ENCODE measurements at regions not wholly inside any gene's neighbourhood (a gene's known extent, or its start where the extent isn't known, plus 50 kb on each side); places are given as distances from the start of the nearest gene placed in this dataset.

- Histone ChIP-seq H3K27ac (ENCODE audit: poor library complexity, severe bottlenecking) (no peak overlapping the region), H3K4me1 (ENCODE audit: insufficient read depth, poor library complexity, severe bottlenecking) (no peaks in the 10 kb centered on the region), H3K27me3 (ENCODE audit: insufficient read depth, poor library complexity, severe bottlenecking) (no peaks in the 10 kb centered on the region), H3K9me3 (ENCODE audit: severe bottlenecking) (no peaks in the 10 kb centered on the region), H3K36me3 (ENCODE audit: low read depth) (no peaks in the 10 kb centered on the region), H3K4me3 (ENCODE audit: severe bottlenecking) (no peak overlapping the region)
- no peak for TF ChIP-seq CTCF (IDR thresholded peaks at IDR 0.05; ENCODE audit: poor library complexity, severe bottlenecking)
- no peak for DNase-seq (ENCODE audit: low spot score)
- no peak for ATAC-seq (ENCODE audit: low read depth)
Observed at GRCh38 chr1:38546636-38547035, 312.9 kb downstream of the RRAGC start.

GRCh38 chr1:38541223-38541622 is 318.3 kb downstream of the RRAGC start:
- TF ChIP-seq CTCF (IDR thresholded peaks at IDR 0.05; ENCODE audit: poor library complexity, severe bottlenecking), result no peak
- DNase-seq (ENCODE audit: low spot score), result no peak
- H3K4me3 ChIP-seq (ENCODE audit: severe bottlenecking), result no peak overlapping the region
- H3K36me3 ChIP-seq (ENCODE audit: low read depth), result no peaks in the 10 kb centered on the region
- no peaks in the 10 kb centered on the region for H3K4me1 ChIP-seq (ENCODE audit: insufficient read depth, poor library complexity, severe bottlenecking)
- no peaks in the 10 kb centered on the region for H3K9me3 ChIP-seq (ENCODE audit: severe bottlenecking)
- H3K27ac ChIP-seq (ENCODE audit: poor library complexity, severe bottlenecking), result no peak overlapping the region
- ATAC-seq (ENCODE audit: low read depth), result no peak
- H3K27me3 ChIP-seq (ENCODE audit: insufficient read depth, poor library complexity, severe bottlenecking), result no peaks in the 10 kb centered on the region

- Histone ChIP-seq H3K36me3 (ENCODE audit: low read depth) (no peaks in the 10 kb centered on the region), H3K4me1 (ENCODE audit: insufficient read depth, poor library complexity, severe bottlenecking) (no peaks in the 10 kb centered on the region), H3K27me3 (ENCODE audit: insufficient read depth, poor library complexity, severe bottlenecking) (no peaks in the 10 kb centered on the region), H3K4me3 (ENCODE audit: severe bottlenecking) (no peak overlapping the region), H3K9me3 (ENCODE audit: severe bottlenecking) (no peaks in the 10 kb centered on the region), H3K27ac (ENCODE audit: poor library complexity, severe bottlenecking) (no peak overlapping the region)
- DNase-seq (ENCODE audit: low spot score) (no peak), ATAC-seq (ENCODE audit: low read depth) (no peak)
- TF ChIP-seq CTCF (IDR thresholded peaks at IDR 0.05; ENCODE audit: poor library complexity, severe bottlenecking), result no peak
Observed at GRCh38 chr1:38539931-38540330, 319.6 kb downstream of the RRAGC start.

GRCh38 chr1:38538834-38539233 is 320.7 kb downstream of the RRAGC start:
- H3K27me3 ChIP-seq (ENCODE audit: insufficient read depth, poor library complexity, severe bottlenecking), result no peaks in the 10 kb centered on the region
- no peaks in the 10 kb centered on the region for H3K36me3 ChIP-seq (ENCODE audit: low read depth)
- DNase-seq (ENCODE audit: low spot score) (no peak), ATAC-seq (ENCODE audit: low read depth) (no peak)
- H3K27ac ChIP-seq (ENCODE audit: poor library complexity, severe bottlenecking), result no peak overlapping the region
- no peaks in the 10 kb centered on the region for H3K9me3 ChIP-seq (ENCODE audit: severe bottlenecking)
- no peak overlapping the region for H3K4me3 ChIP-seq (ENCODE audit: severe bottlenecking)
- no peaks in the 10 kb centered on the region for H3K4me1 ChIP-seq (ENCODE audit: insufficient read depth, poor library complexity, severe bottlenecking)
- TF ChIP-seq CTCF (IDR thresholded peaks at IDR 0.05; ENCODE audit: poor library complexity, severe bottlenecking), result no peak

GRCh38 chr1:38536089-38536488 is 323.5 kb downstream of the RRAGC start:
- H3K4me3 ChIP-seq (ENCODE audit: severe bottlenecking), result no peak overlapping the region
- no peak for TF ChIP-seq CTCF (IDR thresholded peaks at IDR 0.05; ENCODE audit: poor library complexity, severe bottlenecking)
- H3K27me3 ChIP-seq (ENCODE audit: insufficient read depth, poor library complexity, severe bottlenecking), result no peaks in the 10 kb centered on the region

More at GRCh38 chr1:38536089-38536488, 323.5 kb downstream of the RRAGC start:
- H3K27ac ChIP-seq (ENCODE audit: poor library complexity, severe bottlenecking), result no peak overlapping the region
- DNase-seq (ENCODE audit: low spot score) (no peak), ATAC-seq (ENCODE audit: low read depth) (no peak)
- no peaks in the 10 kb centered on the region for H3K36me3 ChIP-seq (ENCODE audit: low read depth)
- no peaks in the 10 kb centered on the region for H3K9me3 ChIP-seq (ENCODE audit: severe bottlenecking)
- H3K4me1 ChIP-seq (ENCODE audit: insufficient read depth, poor library complexity, severe bottlenecking), result no peaks in the 10 kb centered on the region

Measured in RWPE2 (cell line).